Activated naive CD8-positive, alpha-beta T cell treated with anti-CD3 and anti-CD28 coated beads for 36 hours (primary cell): ENCODE measurements at regions not wholly inside any gene's neighbourhood (a gene's known extent, or its start where the extent isn't known, plus 50 kb on each side); places are given as distances from the start of the nearest gene placed in this dataset.
"Not testable (repeated sequence)": the region's sequence is repeated elsewhere in the genome, so short reads cannot be mapped to it uniquely, and the experiment has no call there.

Experiments used
- DNase-seq: peaks from one replicate; pipeline ENCODE4 v3.0.0; 2021
- H3K27ac Mint-ChIP-seq: one replicate; pipeline ENCODE4 v1.8.0; 2022; ENCODE audit warnings: mild to moderate bottlenecking, moderate library complexity, mixed read lengths
- H3K27me3 Mint-ChIP-seq: one replicate; pipeline ENCODE4 v1.8.0; 2022; ENCODE audit warnings: mild to moderate bottlenecking, mixed read lengths
- H3K36me3 Mint-ChIP-seq: one replicate; pipeline ENCODE4 v1.8.0; 2021; ENCODE audit warnings: mild to moderate bottlenecking, mixed read lengths
- H3K4me1 Mint-ChIP-seq: one replicate; pipeline ENCODE4 v1.8.0; 2021; ENCODE audit warnings: mixed read lengths
- H3K4me3 Mint-ChIP-seq: one replicate; pipeline ENCODE4 v1.8.0; 2022; ENCODE audit warnings: mild to moderate bottlenecking, moderate library complexity, mixed read lengths
- H3K9me3 Mint-ChIP-seq: one replicate; pipeline ENCODE4 v1.8.0; 2022; ENCODE audit warnings: mixed read lengths

DNA sequence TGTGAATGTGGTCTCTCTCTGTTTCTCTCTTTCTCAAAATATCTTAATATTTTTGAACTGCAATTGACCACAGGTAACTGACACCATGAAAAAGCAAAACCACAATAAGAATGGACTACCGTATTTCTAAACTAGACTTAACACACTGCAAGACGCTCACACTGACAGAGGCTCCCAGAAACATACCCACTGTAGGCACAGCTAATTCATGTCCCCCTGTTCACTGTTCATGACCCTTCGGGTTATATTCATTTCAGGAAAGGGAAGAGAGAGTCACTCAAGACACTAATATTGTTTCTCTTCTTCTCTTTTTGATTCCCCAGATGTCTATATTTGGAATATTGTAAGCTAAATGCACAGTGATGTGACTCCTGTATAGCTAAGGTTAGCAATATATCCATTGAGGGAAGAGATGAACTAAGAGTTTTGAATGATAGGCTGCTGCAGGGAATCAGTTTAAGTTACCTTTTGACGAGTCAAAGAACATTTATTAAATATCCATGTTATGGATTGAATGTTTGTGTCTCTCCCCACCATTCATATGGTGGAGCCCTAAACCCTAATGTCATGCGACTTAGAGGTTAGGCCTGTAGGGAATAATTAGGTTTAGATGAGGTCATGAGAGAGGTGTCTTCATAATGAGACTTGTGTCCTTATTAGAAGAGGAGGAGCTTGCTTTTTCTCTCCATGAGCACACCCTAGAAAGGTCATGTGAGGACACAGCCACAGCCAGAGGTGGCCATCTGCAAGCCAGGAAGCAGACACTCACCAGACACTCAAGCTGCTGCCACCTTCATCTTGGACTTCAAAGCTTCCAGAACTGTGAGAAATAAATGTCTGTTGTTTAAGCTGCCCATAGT lies 216.6 kb upstream of the GRM7 start:
- no peak overlapping the region for H3K4me3 Mint-ChIP-seq
- peaks cover 8% of the 10 kb centered on the region for H3K9me3 Mint-ChIP-seq
- no peak for DNase-seq
- no peak overlapping the region for H3K27ac Mint-ChIP-seq
- H3K4me1 Mint-ChIP-seq = no peaks in the 10 kb centered on the region
- H3K36me3 Mint-ChIP-seq = no peaks in the 10 kb centered on the region
- no peaks in the 10 kb centered on the region for H3K27me3 Mint-ChIP-seq

- no peak for DNase-seq
- no peak overlapping the region for H3K4me3 Mint-ChIP-seq
- no peaks in the 10 kb centered on the region for H3K36me3 Mint-ChIP-seq
- no peaks in the 10 kb centered on the region for H3K4me1 Mint-ChIP-seq
- no peak overlapping the region for H3K27ac Mint-ChIP-seq
- peaks cover 17% of the 10 kb centered on the region for H3K9me3 Mint-ChIP-seq
- H3K27me3 Mint-ChIP-seq = no peaks in the 10 kb centered on the region
Observed at GRCh38 chr3:6654670-6655069, 206.2 kb upstream of the GRM7 start.

DNA sequence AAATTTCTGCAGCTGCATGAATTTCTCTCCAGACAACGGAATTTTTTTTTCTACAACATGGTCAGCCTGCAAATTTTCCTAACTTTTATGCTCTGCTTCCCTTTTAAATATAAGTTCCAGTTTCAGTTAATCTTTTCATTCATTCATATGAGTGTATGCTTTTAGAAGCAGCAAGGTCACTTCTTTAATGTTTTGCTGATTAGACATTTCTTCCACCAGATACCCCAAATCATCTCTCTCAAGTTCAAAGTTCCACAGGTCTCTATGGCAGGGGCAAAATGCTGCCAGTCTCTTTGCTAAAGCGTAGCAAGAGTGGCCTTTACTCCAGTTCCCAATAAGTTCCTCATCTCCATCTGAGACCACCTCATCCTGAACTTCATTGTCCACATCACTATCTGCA lies 205.6 kb upstream of the GRM7 start:
- no peak for DNase-seq
- H3K4me3 Mint-ChIP-seq = no peak overlapping the region
- H3K9me3 Mint-ChIP-seq = peaks cover 17% of the 10 kb centered on the region
- no peaks in the 10 kb centered on the region for H3K36me3 Mint-ChIP-seq
- no peaks in the 10 kb centered on the region for H3K4me1 Mint-ChIP-seq
- no peaks in the 10 kb centered on the region for H3K27me3 Mint-ChIP-seq
- no peak overlapping the region for H3K27ac Mint-ChIP-seq

DNA sequence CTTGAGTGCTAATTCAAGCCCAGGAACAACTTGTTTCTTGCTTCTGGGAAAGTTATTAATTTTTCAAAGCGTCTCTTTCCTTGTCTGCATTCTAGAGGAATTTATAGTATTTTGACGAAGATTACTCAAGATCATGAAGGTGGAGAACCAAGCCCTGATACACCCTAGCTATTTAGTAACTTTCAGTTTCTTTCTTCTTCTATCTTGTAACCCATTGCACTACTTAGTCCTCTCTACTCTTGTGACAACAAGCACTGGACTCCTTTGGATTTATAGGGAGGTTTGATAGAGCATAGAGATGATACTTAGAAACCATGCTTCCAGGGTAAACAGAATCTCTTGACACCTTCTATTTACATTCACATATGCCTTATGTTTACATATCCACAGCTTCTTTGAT lies 203.3 kb upstream of the GRM7 start:
- Mint-ChIP-seq H3K9me3 (peaks cover 18% of the 10 kb centered on the region), H3K4me3 (no peak overlapping the region), H3K4me1 (no peaks in the 10 kb centered on the region), H3K27me3 (no peaks in the 10 kb centered on the region), H3K27ac (no peak overlapping the region), H3K36me3 (no peaks in the 10 kb centered on the region)
- no peak for DNase-seq

GRCh38 chr3:6667354-6667753 lies 193.6 kb upstream of the GRM7 start:
- Mint-ChIP-seq H3K9me3 (peaks cover 12% of the 10 kb centered on the region), H3K4me3 (no peak overlapping the region), H3K4me1 (no peaks in the 10 kb centered on the region), H3K27ac (no peak overlapping the region), H3K27me3 (no peaks in the 10 kb centered on the region), H3K36me3 (no peaks in the 10 kb centered on the region)
- no peak for DNase-seq

- Mint-ChIP-seq H3K4me1 (no peaks in the 10 kb centered on the region), H3K4me3 (no peak overlapping the region), H3K27me3 (no peaks in the 10 kb centered on the region), H3K9me3 (peaks cover 10% of the 10 kb centered on the region), H3K36me3 (no peaks in the 10 kb centered on the region), H3K27ac (no peak overlapping the region)
- DNase-seq = no peak
Observed at GRCh38 chr3:6671363-6671762, 189.6 kb upstream of the GRM7 start.

DNA sequence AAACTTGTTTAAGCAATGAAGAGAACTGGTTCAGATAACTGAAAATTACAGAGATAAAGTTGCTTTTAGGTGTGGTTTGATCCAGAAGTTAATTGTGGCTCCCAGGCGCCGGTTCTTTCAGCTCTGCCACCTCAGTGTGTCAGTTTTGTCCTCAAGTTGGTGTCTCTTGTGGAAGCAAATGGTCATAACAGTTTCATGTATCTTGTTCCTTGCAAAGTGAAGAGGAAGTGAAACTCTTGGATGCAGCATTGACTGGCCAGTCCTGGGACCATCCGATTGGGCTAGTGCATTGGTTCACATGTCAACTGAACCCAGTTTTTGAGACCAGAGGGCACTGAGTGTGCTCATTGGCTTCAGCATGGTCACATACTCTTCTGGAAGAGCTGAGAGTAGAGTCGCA lies 181.4 kb upstream of the GRM7 start:
- Mint-ChIP-seq H3K4me3 (no peak overlapping the region), H3K9me3 (peaks cover 7% of the 10 kb centered on the region), H3K27ac (no peak overlapping the region), H3K36me3 (no peaks in the 10 kb centered on the region), H3K27me3 (no peaks in the 10 kb centered on the region), H3K4me1 (no peaks in the 10 kb centered on the region)
- no peak for DNase-seq

GRCh38 chr3:6680119-6680806 lies 180.7 kb upstream of the GRM7 start:
- DNase-seq = no peak
- H3K4me1 Mint-ChIP-seq = no peaks in the 10 kb centered on the region
- no peak overlapping the region for H3K27ac Mint-ChIP-seq
- H3K36me3 Mint-ChIP-seq = no peaks in the 10 kb centered on the region
- peaks cover 7% of the 10 kb centered on the region for H3K9me3 Mint-ChIP-seq
- H3K4me3 Mint-ChIP-seq = no peak overlapping the region
- no peaks in the 10 kb centered on the region for H3K27me3 Mint-ChIP-seq

DNA sequence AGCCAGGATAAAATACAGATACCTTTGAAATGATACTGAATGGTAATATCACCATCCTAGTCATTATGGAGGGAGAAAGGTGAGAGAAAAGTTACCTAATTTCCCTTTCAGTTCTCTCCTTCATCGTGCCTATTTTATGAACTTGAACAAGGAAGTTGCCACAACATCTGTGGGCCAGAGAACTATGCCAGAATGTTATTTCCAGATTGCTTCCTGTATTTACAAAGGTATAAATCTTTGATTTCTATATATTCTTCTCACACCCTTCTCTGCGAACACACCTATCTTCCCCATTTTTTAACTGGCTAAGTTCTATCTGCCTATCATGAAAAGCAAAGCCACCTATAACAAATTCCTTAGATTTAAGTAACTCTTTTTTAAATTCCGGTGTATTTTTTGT lies 163.6 kb upstream of the GRM7 start:
- no peak for DNase-seq

DNA sequence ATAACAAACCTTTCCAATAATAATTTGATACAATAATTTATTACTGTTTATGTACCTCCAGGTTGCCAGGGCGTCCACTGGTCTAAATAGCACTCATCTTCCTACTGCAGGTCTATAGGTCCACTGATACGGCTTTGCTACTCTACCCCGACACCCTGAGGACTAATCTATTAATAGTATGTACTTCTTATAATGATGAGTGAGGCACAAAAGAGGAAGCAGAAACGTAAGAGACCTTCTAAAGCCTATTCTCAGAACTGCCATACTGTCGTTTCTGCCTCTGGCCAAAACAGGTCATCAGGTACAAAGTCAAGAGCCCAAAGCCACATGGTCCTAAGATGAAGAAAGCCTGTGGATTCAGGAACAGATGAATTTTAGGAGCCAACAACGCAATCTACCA lies 163.2 kb upstream of the GRM7 start:
- H3K4me3 Mint-ChIP-seq = no peak overlapping the region
- H3K36me3 Mint-ChIP-seq = no peaks in the 10 kb centered on the region
- H3K27me3 Mint-ChIP-seq = no peaks in the 10 kb centered on the region
- DNase-seq = no peak
- peaks cover 3% of the 10 kb centered on the region for H3K9me3 Mint-ChIP-seq
- H3K27ac Mint-ChIP-seq = no peak overlapping the region
- H3K4me1 Mint-ChIP-seq = no peaks in the 10 kb centered on the region

More for the DNA sequence above, 163.6 kb upstream of the GRM7 start:
- Mint-ChIP-seq H3K4me1 (no peaks in the 10 kb centered on the region), H3K9me3 (peaks cover 3% of the 10 kb centered on the region), H3K4me3 (no peak overlapping the region), H3K27me3 (no peaks in the 10 kb centered on the region), H3K27ac (no peak overlapping the region), H3K36me3 (no peaks in the 10 kb centered on the region)

GRCh38 chr3:6704817-6705216 lies 156.1 kb upstream of the GRM7 start:
- H3K9me3 Mint-ChIP-seq, H3K27ac Mint-ChIP-seq, H3K36me3 Mint-ChIP-seq, H3K4me1 Mint-ChIP-seq, H3K27me3 Mint-ChIP-seq, H3K4me3 Mint-ChIP-seq, DNase-seq: not testable (repeated sequence)

- Mint-ChIP-seq H3K4me1 (no peaks in the 10 kb centered on the region), H3K27ac (no peak overlapping the region)
Observed at GRCh38 chr3:6706777-6707176, 154.1 kb upstream of the GRM7 start.

DNA sequence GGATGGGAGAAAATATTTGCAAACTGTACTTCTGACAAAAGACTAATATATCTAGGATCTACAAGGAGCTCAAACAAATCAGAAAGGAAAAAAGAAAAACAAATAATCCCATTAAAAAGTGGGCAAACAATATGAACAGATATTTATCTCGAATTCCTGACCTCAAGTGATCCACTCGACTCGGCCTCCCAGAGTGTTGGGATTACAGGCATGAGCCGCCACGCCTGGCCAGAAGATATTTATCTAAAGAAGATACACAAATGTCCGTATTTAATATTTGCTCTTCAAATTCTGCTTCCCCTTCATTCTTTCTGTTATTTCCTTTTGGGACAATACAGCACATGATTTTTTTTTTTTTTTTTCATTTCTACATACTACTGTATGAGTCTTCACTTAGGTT lies 151.7 kb upstream of the GRM7 start:
- H3K4me1 Mint-ChIP-seq = no peaks in the 10 kb centered on the region
- H3K9me3 Mint-ChIP-seq = peaks cover 2% of the 10 kb centered on the region

More at GRCh38 chr3:6706777-6707176, 154.1 kb upstream of the GRM7 start:
- H3K9me3 Mint-ChIP-seq = peaks cover 6% of the 10 kb centered on the region
- no peak overlapping the region for H3K4me3 Mint-ChIP-seq
- DNase-seq = no peak
- H3K36me3 Mint-ChIP-seq = no peaks in the 10 kb centered on the region
- no peaks in the 10 kb centered on the region for H3K27me3 Mint-ChIP-seq

DNA sequence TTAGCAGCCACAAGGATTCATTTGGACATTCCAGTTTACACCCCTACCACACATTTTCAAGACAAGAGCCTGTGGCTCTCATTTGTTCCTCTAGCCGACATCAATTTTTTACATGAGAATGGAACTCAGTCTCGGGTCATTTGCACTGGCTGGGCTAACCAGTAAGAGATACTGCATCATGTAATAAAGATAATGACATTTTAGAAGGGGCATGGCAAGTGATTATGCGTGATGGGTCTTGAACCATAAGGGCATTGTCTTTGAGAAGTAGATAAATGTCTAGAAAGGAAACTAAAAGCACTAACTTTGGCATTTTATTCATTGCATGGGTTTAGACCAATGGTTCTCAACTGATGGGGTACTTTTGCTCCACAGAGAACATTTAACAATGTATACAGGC lies 146.0 kb upstream of the GRM7 start:
- no peaks in the 10 kb centered on the region for H3K36me3 Mint-ChIP-seq
- H3K27me3 Mint-ChIP-seq = no peaks in the 10 kb centered on the region
- no peaks in the 10 kb centered on the region for H3K4me1 Mint-ChIP-seq
- DNase-seq = no peak
- H3K9me3 Mint-ChIP-seq = no peaks in the 10 kb centered on the region
- no peak overlapping the region for H3K27ac Mint-ChIP-seq
- no peak overlapping the region for H3K4me3 Mint-ChIP-seq

More for the DNA sequence above, 151.7 kb upstream of the GRM7 start:
- Mint-ChIP-seq H3K27ac (no peak overlapping the region), H3K36me3 (no peaks in the 10 kb centered on the region), H3K27me3 (no peaks in the 10 kb centered on the region), H3K4me3 (no peak overlapping the region)
- no peak for DNase-seq

DNA sequence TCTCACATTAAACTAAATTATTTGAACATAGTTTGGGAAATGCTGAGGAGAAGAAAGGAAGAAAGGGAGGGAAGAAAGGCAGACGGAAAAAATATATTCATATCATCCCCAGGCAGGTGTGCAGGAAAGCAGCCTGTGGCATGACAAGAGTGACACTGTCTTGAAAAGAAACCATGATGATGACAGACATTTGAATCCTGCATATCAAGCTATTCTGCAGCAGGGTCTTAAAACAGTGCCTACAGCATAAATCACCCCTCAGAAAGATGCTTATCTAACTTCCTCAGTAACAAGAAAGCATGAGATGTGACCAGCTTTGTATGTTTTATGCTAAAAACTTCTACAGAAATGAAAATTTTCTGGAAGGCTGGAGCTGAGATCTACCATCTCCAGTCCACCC lies 144.5 kb upstream of the GRM7 start:
- DNase-seq = no peak
- no peaks in the 10 kb centered on the region for H3K36me3 Mint-ChIP-seq
- H3K27me3 Mint-ChIP-seq = no peaks in the 10 kb centered on the region
- no peak overlapping the region for H3K27ac Mint-ChIP-seq
- no peaks in the 10 kb centered on the region for H3K4me1 Mint-ChIP-seq
- no peak overlapping the region for H3K4me3 Mint-ChIP-seq
- no peaks in the 10 kb centered on the region for H3K9me3 Mint-ChIP-seq
